Right renal pelvis (tissue), 4 donors: ENCODE measurements at regions not wholly inside any gene's neighbourhood (a gene's known extent, or its start where the extent isn't known, plus 50 kb on each side); places are given as distances from the start of the nearest gene placed in this dataset.
"Not testable (repeated sequence)": the region's sequence is repeated elsewhere in the genome, so short reads cannot be mapped to it uniquely, and the experiment has no call there.

Experiments used
- DNase-seq, 4 donors: peaks; one replicate each; pipeline ENCODE4 v3.0.0-alpha.2; 2013; ENCODE audit warnings: low read depth in 4 of 4, low spot score in 3 of 4, missing footprints in 1 of 4

- DNase-seq: no peak
Observed at GRCh38 chr6:85111481-85112011, 338.3 kb upstream of the NT5E start.

- DNase-seq: no peak
Observed at GRCh38 chr6:85110943-85111342, 338.9 kb upstream of the NT5E start.

GRCh38 chr6:85107701-85108100 is 342.2 kb upstream of the NT5E start:
- DNase-seq: no peak

- DNase-seq: no peak
Observed at GRCh38 chr6:85096976-85097375, 332.6 kb upstream of the TBX18 start.

- DNase-seq: no peak
Observed at GRCh38 chr6:85092226-85092625, 327.8 kb upstream of the TBX18 start.

GRCh38 chr6:85089255-85089654 is 324.9 kb upstream of the TBX18 start:
- DNase-seq: no peak

GRCh38 chr6:85085875-85086274 is 321.5 kb upstream of the TBX18 start:
- DNase-seq: no peak

GRCh38 chr6:85081102-85081501 is 316.7 kb upstream of the TBX18 start:
- no peak for DNase-seq

GRCh38 chr6:85079761-85080160 is 315.4 kb upstream of the TBX18 start:
- DNase-seq: no peak

- DNase-seq: no peak
Observed at GRCh38 chr6:85078058-85078457, 313.7 kb upstream of the TBX18 start.

GRCh38 chr6:85077098-85077497 is 312.7 kb upstream of the TBX18 start:
- no peak for DNase-seq

- not testable (repeated sequence) for DNase-seq
Observed at GRCh38 chr6:85071845-85072244, 307.4 kb upstream of the TBX18 start.

- no peak for DNase-seq
Observed at GRCh38 chr6:85069577-85069976, 305.2 kb upstream of the TBX18 start.

- no peak for DNase-seq
Observed at GRCh38 chr6:85068221-85068620, 303.8 kb upstream of the TBX18 start.

- DNase-seq: no peak
Observed at GRCh38 chr6:85066266-85066665, 301.9 kb upstream of the TBX18 start.

GRCh38 chr6:85065831-85066230 is 301.4 kb upstream of the TBX18 start:
- DNase-seq: no peak

- DNase-seq: no peak
Observed at GRCh38 chr6:85063611-85064010, 299.2 kb upstream of the TBX18 start.

GRCh38 chr6:85062884-85063283 is 298.5 kb upstream of the TBX18 start:
- no peak for DNase-seq

GRCh38 chr6:85058806-85059205 is 294.4 kb upstream of the TBX18 start:
- DNase-seq: no peak

GRCh38 chr6:85050149-85050548 is 285.8 kb upstream of the TBX18 start:
- DNase-seq: no peak

GRCh38 chr6:85049282-85049681 is 284.9 kb upstream of the TBX18 start:
- DNase-seq: no peak

- DNase-seq: no peak
Observed at GRCh38 chr6:85047818-85048217, 283.4 kb upstream of the TBX18 start.

GRCh38 chr6:85045767-85046166 is 281.4 kb upstream of the TBX18 start:
- DNase-seq: not testable (repeated sequence)
